ENCODE measurements at regions not wholly inside any gene's neighbourhood (a gene's known extent, or its start where the extent isn't known, plus 50 kb on each side); places are given as distances from the start of the nearest gene placed in this dataset.

DNA sequence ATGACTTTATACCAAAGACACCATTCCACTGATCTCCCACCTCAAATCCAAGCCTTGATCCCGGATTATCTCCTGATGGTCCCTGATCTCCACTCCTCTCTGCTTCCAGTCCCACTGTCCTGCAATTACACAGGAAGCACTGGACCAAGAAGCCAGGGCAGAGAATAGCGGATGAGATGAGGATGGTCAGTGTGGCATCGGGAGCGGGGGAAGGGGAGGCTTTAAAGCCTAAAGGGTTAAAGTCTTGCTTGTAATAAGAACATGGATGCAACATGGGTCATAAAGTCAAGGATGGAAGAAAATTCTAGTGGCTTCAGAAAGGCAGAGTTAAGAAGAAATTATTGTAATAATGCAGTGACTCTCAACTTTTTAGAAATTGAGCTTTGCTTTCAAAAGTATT, 364.0 kb upstream of the DUSP10 start:
- no peak overlapping the region for H2BK120ac ChIP-seq (ENCODE audit: low read depth, low read length, poor library complexity, severe bottlenecking)
- TF ChIP-seq, protein P1, sequence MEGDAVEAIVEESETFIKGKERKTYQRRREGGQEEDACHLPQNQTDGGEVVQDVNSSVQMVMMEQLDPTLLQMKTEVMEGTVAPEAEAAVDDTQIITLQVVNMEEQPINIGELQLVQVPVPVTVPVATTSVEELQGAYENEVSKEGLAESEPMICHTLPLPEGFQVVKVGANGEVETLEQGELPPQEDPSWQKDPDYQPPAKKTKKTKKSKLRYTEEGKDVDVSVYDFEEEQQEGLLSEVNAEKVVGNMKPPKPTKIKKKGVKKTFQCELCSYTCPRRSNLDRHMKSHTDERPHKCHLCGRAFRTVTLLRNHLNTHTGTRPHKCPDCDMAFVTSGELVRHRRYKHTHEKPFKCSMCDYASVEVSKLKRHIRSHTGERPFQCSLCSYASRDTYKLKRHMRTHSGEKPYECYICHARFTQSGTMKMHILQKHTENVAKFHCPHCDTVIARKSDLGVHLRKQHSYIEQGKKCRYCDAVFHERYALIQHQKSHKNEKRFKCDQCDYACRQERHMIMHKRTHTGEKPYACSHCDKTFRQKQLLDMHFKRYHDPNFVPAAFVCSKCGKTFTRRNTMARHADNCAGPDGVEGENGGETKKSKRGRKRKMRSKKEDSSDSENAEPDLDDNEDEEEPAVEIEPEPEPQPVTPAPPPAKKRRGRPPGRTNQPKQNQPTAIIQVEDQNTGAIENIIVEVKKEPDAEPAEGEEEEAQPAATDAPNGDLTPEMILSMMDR (conservative IDR thresholded peaks at IDR 0.05) = no peak
- no peak overlapping the region for H4K8ac ChIP-seq (replicated peaks; ENCODE audit: insufficient read length, low read depth, low read length)
- no peak overlapping the region for H3K4ac ChIP-seq (ENCODE audit: low read depth, low read length)
- H3K27me3 Mint-ChIP-seq (ENCODE audit: low read depth) = no peaks in the 10 kb centered on the region; the same call in 1 of the 2 replicates
- H3K9ac ChIP-seq (ENCODE audit: extremely low read depth, insufficient read length, low read length) = no peak overlapping the region
- no peak overlapping the region for H3K56ac ChIP-seq (ENCODE audit: insufficient read length, low read depth, low read length)
- no peaks in the 10 kb centered on the region for H3K9me3 ChIP-seq (ENCODE audit: control insufficient read depth, low read depth, low read length)
- H4K20me1 ChIP-seq (ENCODE audit: control insufficient read depth, insufficient read depth, insufficient read length) = no peaks in the 10 kb centered on the region
- H3K4me2 ChIP-seq (ENCODE audit: insufficient read depth, insufficient read length, low read length) = no peak overlapping the region
- no peak overlapping the region for H2BK12ac ChIP-seq (ENCODE audit: insufficient read length, low read depth, low read length)
- H3K27ac Mint-ChIP-seq = no peak overlapping the region
- H3K9me3 Mint-ChIP-seq = no peaks in the 10 kb centered on the region
- H3K27ac ChIP-seq (ENCODE audit: insufficient read length, low read depth, low read length) = no peak overlapping the region
- H3K79me2 ChIP-seq (ENCODE audit: insufficient read depth, low read length) = no peaks in the 10 kb centered on the region
- no peaks in the 10 kb centered on the region for H3K23me2 ChIP-seq (ENCODE audit: insufficient read length, low read depth, low read length, poor library complexity, severe bottlenecking)
- no peak overlapping the region for H2BK15ac ChIP-seq (ENCODE audit: low read depth, low read length)
- no peak overlapping the region for H4K5ac ChIP-seq (ENCODE audit: insufficient read length, low read depth, low read length)
- no peaks in the 10 kb centered on the region for H3K36me3 Mint-ChIP-seq (ENCODE audit: insufficient read depth in 1 of 3, low read depth in 3 of 3)
- H3T11ph ChIP-seq (ENCODE audit: low read length) = no peak overlapping the region
- H3K4me1 ChIP-seq (ENCODE audit: insufficient read depth, low read length) = peaks cover 3% of the 10 kb centered on the region; the same call in 1 of the 2 replicates
- H3K4me1 Mint-ChIP-seq = peaks cover 16 to 35% of the 10 kb centered on the region in 2 experiments
- no peak overlapping the region for H3K4me3 Mint-ChIP-seq
- H2BK5ac ChIP-seq (ENCODE audit: insufficient read length, low read length) = no peak overlapping the region
- no peak overlapping the region for H3K14ac ChIP-seq (ENCODE audit: insufficient read depth, low read length)
- no peak for DNase-seq
- H4K91ac ChIP-seq (ENCODE audit: insufficient read length, low read depth, low read length) = no peak overlapping the region
- H2BK20ac ChIP-seq (ENCODE audit: low read depth, low read length, poor library complexity, severe bottlenecking) = no peak overlapping the region
- H3K23ac ChIP-seq (ENCODE audit: insufficient read length, low read depth, low read length) = no peak overlapping the region
- no peaks in the 10 kb centered on the region for H3K79me1 ChIP-seq (ENCODE audit: insufficient read depth, low read depth, low read length, poor library complexity, severe bottlenecking)
- no peak overlapping the region for H3K18ac ChIP-seq (ENCODE audit: insufficient read length, low read depth, low read length)
- WGBS (ENCODE audit: extremely low coverage, insufficient read length, low lambda C conversion rate) = no CpG with 5 or more reads among the region's 4 CpGs
- H2AFZ ChIP-seq (ENCODE audit: low read length) = no peak overlapping the region
- no peaks in the 10 kb centered on the region for H3K27me3 ChIP-seq (ENCODE audit: insufficient read depth, low read length)
- no peak overlapping the region for H2AK5ac ChIP-seq (ENCODE audit: insufficient read length, low read length)
